Right lobe of liver (tissue), 6 donors: ENCODE measurements at regions not wholly inside any gene's neighbourhood (a gene's known extent, or its start where the extent isn't known, plus 50 kb on each side); places are given as distances from the start of the nearest gene placed in this dataset.

Source experiments
- ATAC-seq, 4 donors: fragments of 200-7000 bp; cut with Tn5 transposase; one replicate each; pipeline ENCODE4 v1.9.1; 2020; ENCODE audit warnings: mild to moderate bottlenecking in 4 of 4, moderate library complexity in 4 of 4
- DNase-seq, 3 donors: peaks; one replicate each; pipeline ENCODE4 v3.0.0-alpha.2; 2020
- H3K27ac ChIP-seq, 3 donors: fragments of 200-600 bp; one replicate each; pipeline ENCODE4 v1.8.0; 2022
- H3K27me3 ChIP-seq, 2 donors: fragments of 200-600 bp; one replicate each; pipeline ENCODE4 v1.8.0; 2022
- H3K36me3 ChIP-seq, 4 donors: fragments of 200-600 bp; sonication (generic) in 1 of 4; one replicate each; pipeline versions ENCODE4 v1.5.1 to v1.8.0; 2017 to 2022; ENCODE audit warnings: control low read depth in 1 of 4
- H3K4me1 ChIP-seq, 4 donors: fragments of 200-600 bp; sonication (generic) in 1 of 4; one replicate each; pipeline versions ENCODE4 v1.5.1 to v1.8.0; 2017 to 2022; ENCODE audit warnings: control low read depth in 1 of 4
- H3K4me3 ChIP-seq, 3 donors: fragments of 200-600 bp; one replicate each; pipeline ENCODE4 v1.8.0; 2022
- H3K9me3 ChIP-seq, 4 donors: fragments of 200-600 bp; sonication (generic) in 1 of 4; one replicate each; pipeline versions ENCODE4 v1.5.1 to v1.8.0; 2017 to 2022; ENCODE audit warnings: control low read depth in 1 of 4
- POLR2A ChIP-seq: fragments of 450-650 bp; IDR thresholded peaks from one replicate; pipeline ENCODE4 v1.6.1; 2017; ENCODE audit warnings: antibody characterized with exemption, mild to moderate bottlenecking
- whole genome bisulfite sequencing: methylation state at CpG from one replicate; pipeline ENCODE4 v1.1.6; 2018; ENCODE audit warnings: low coverage, low lambda C conversion rate; ENCODE audit not compliant: insufficient coverage; ENCODE audit errors: missing lambda C conversion rate; 5-methylcytosine and 5-hydroxymethylcytosine counted together
- intact Hi-C, 2 donors: fragments of 100-400 bp; cut with DNase I; formaldehyde crosslinking; loops; one replicate each; pipeline versions ENCODE4 v1.11.2 to v1.14.1; 2022
- TF ChIP-seq, protein P1 (sequence below), 4 donors: fragments of 200-600 bp in 3 of 4; fragments of 450-650 bp in 1 of 4; IDR thresholded peaks; one replicate each; pipeline versions ENCODE4 v1.5.1 to v1.8.0; 2016 to 2022; ENCODE audit warnings: antibody characterized with exemption in 4 of 4, mild to moderate bottlenecking in 2 of 4
- donor health status: DM: no; HTN: yes; CAD: no.
- donor health status: DM: no; HTN: no; CAD: no.
- donor health status: DM: no; HTN: no; CAD: no.
- donor health status: DM: no; HTN: yes; CAD: no.
- donor health status: DM: no; HTN: yes; CAD: no.

GRCh38 chr9:81305561-81306182 lies 383.7 kb downstream of the TLE1 start:
- Histone ChIP-seq H3K9me3 (no peaks in the 10 kb centered on the region), H3K27me3 (no peaks in the 10 kb centered on the region), H3K4me1 (peaks cover 0 to 11% (median 0%) of the 10 kb centered on the region in 4 donors), H3K36me3 (no peaks in the 10 kb centered on the region), H3K4me3 (no peak overlapping the region), H3K27ac (peak overlapping the region; percentile 51 to 72 (median 69))
- intact Hi-C loops, result no loop called here
- no peak for TF ChIP-seq POLR2A
- TF ChIP-seq, protein P1, sequence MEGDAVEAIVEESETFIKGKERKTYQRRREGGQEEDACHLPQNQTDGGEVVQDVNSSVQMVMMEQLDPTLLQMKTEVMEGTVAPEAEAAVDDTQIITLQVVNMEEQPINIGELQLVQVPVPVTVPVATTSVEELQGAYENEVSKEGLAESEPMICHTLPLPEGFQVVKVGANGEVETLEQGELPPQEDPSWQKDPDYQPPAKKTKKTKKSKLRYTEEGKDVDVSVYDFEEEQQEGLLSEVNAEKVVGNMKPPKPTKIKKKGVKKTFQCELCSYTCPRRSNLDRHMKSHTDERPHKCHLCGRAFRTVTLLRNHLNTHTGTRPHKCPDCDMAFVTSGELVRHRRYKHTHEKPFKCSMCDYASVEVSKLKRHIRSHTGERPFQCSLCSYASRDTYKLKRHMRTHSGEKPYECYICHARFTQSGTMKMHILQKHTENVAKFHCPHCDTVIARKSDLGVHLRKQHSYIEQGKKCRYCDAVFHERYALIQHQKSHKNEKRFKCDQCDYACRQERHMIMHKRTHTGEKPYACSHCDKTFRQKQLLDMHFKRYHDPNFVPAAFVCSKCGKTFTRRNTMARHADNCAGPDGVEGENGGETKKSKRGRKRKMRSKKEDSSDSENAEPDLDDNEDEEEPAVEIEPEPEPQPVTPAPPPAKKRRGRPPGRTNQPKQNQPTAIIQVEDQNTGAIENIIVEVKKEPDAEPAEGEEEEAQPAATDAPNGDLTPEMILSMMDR (IDR thresholded peaks at IDR 0.05), result no peak
- ATAC-seq, result peak; percentile 96 to 99 (median 98)
- WGBS, result 21% methylated on average over 5 of the region's 6 CpGs
- DNase-seq, result peak; percentile 72 to 82 (median 73)

DNA sequence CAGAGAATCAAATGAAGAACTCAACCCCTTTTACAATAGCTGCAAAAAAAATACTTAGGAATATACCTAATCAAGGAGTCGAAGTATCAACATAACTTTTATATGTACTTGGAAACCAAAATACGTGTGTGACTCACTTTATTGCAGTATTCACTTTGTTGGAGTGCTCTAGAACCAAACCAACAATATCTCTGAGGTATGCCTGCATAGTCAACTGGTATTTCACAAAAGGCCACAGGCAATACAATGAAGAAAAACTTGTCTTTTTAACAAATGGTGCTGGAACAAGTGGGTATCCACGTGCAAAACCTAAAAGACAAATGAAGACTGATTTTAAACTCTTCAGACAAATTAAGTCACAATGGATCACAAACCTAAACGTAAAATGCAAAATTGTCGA lies 385.7 kb downstream of the TLE1 start:
- no peak for ATAC-seq
- Histone ChIP-seq H3K9me3 (no peaks in the 10 kb centered on the region), H3K4me1 (peaks cover 0 to 11% (median 0%) of the 10 kb centered on the region in 4 donors), H3K4me3 (no peak overlapping the region), H3K27ac (no peak overlapping the region), H3K27me3 (no peaks in the 10 kb centered on the region), H3K36me3 (no peaks in the 10 kb centered on the region)
- WGBS, result 64% methylated on average over 5 of the region's 5 CpGs
- TF ChIP-seq, protein P1 (IDR thresholded peaks at IDR 0.05), result no peak
- no peak for TF ChIP-seq POLR2A
- no peak for DNase-seq
- intact Hi-C loops, result no loop called here

DNA sequence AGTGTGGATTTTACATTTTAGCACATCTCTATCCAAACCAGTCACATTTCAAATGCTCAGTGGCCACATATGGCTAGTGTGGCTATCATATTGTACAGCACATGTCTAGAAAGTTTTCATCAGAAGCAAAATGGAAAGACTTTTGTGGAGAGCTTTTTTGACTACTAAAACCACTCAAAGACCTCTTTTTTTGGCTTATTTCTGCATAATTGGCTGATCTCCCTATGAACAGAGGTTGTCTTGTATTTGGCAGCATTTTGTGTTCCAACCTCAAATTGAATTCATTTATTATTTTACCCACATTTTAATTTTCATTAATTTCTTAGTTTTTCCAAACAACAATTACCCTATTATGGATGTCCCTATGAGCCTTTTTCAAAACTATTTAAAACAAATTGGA lies 395.7 kb downstream of the TLE1 start:
- Histone ChIP-seq H3K4me3 (no peak overlapping the region), H3K27me3 (no peaks in the 10 kb centered on the region), H3K36me3 (no peaks in the 10 kb centered on the region), H3K4me1 (no peaks in the 10 kb centered on the region), H3K27ac (no peak overlapping the region), H3K9me3 (no peaks in the 10 kb centered on the region)
- intact Hi-C loops, result no loop called here
- TF ChIP-seq POLR2A, result no peak
- TF ChIP-seq, protein P1 (IDR thresholded peaks at IDR 0.05), result no peak
- ATAC-seq (no peak), DNase-seq (no peak)

DNA sequence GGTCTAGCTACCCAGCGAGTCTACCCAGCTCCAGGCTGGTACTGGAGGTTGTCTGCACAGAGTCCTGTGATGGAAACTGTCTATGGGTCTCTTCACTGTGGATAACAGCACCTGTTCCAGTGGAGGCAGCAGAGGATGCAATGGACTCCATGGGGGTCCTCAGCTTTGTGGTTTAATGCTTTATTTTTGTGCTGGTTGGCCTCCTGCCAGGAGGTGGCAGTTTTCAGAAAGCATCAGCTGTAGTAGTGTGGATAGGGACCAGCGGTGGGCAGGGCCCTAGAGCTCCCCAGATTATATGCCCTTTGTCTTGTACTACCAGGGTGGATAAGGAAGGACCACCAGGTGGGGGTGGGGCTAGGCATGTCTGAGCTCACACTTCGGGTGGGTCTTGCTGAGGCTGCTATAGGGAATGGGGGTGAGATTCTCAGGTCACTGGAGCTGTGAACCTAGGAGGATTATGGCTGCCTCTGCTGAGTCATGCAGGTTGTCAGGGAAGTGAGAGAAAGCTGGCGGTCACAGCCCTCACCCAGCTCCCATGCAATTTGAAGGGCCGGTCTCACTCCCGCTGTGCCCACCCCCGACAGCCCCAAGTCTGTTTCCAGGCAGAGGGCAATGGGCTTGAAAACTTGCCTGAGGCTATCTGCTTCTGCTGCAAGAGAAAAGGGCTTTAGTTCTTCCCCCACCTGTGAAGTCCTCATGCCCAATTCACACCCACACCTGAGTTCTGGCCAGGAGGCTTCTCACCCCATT lies 397.1 kb downstream of the TLE1 start:
- WGBS, result 100% methylated on average over 1 of the region's 7 CpGs
- Histone ChIP-seq H3K9me3 (no peaks in the 10 kb centered on the region), H3K27me3 (no peaks in the 10 kb centered on the region), H3K4me3 (no peak overlapping the region), H3K36me3 (no peaks in the 10 kb centered on the region), H3K27ac (no peak overlapping the region), H3K4me1 (no peaks in the 10 kb centered on the region)
- no peak for ATAC-seq
- no peak for TF ChIP-seq POLR2A
- TF ChIP-seq, protein P1 (IDR thresholded peaks at IDR 0.05), result no peak
- no peak for DNase-seq
- intact Hi-C loops, result no loop called here
